OCI-LY7 (cell line): ENCODE measurements at regions not wholly inside any gene's neighbourhood (a gene's known extent, or its start where the extent isn't known, plus 50 kb on each side); places are given as distances from the start of the nearest gene placed in this dataset.

Experiments used
- EZH2phosphoT487 ChIP-seq: fragments of 200-600 bp; sonication (generic); IDR thresholded peaks from 2 replicates; pipeline ENCODE4 v1.6.1; 2018; ENCODE audit warnings: low read depth, borderline replicate concordance, mild to moderate bottlenecking, mixed run types, antibody characterized with exemption, low read length, moderate library complexity, mixed read lengths
- TF ChIP-seq, protein P1 (sequence below): fragments of 200-600 bp; sonication (generic); conservative IDR thresholded peaks from 2 replicates; pipeline ENCODE4 v1.5.1; 2014; ENCODE audit warnings: mild to moderate bottlenecking, antibody characterized with exemption, low read length, moderate library complexity, mixed read lengths

DNA sequence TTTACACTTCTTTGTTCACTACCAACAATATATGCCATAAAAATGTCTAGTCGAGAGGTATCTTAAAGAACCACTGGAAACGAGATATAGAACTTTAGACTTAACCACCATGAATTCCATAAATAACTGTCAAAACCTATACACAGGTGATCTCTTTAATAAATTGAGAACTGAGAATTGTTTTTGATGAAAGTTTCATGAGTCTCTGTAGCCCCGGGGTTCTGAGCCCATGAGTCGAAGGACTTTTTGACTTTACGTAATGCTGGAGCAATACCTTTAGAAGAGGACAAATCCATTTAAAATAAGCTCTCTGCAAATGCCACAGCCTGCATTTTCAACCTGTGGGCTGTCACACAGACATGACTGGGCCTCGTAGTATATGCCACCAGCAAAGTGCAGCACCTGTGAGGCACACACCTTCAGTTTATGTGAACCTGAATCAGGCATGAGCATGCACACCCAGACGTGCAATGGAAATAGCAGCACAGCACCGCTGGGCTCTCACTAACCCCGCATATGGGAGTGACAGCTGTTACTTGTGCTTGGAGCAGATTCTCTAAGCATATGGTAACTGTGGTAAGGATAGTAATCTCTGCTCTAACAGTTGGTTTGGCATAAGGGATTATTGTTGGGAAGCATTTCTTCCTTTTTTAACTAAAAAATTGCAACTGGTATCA, 383.2 kb downstream of the SOCS6 start:
- TF ChIP-seq, protein P1, sequence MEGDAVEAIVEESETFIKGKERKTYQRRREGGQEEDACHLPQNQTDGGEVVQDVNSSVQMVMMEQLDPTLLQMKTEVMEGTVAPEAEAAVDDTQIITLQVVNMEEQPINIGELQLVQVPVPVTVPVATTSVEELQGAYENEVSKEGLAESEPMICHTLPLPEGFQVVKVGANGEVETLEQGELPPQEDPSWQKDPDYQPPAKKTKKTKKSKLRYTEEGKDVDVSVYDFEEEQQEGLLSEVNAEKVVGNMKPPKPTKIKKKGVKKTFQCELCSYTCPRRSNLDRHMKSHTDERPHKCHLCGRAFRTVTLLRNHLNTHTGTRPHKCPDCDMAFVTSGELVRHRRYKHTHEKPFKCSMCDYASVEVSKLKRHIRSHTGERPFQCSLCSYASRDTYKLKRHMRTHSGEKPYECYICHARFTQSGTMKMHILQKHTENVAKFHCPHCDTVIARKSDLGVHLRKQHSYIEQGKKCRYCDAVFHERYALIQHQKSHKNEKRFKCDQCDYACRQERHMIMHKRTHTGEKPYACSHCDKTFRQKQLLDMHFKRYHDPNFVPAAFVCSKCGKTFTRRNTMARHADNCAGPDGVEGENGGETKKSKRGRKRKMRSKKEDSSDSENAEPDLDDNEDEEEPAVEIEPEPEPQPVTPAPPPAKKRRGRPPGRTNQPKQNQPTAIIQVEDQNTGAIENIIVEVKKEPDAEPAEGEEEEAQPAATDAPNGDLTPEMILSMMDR, result no peak
- TF ChIP-seq EZH2phosphoT487, result no peak
